Activated CD4-positive, alpha-beta T cell treated with anti-CD3 and anti-CD28 coated beads, Interleukin-2, amount 50 U/mL, for 4 hours (primary cell): ENCODE measurements at regions not wholly inside any gene's neighbourhood (a gene's known extent, or its start where the extent isn't known, plus 50 kb on each side); places are given as distances from the start of the nearest gene placed in this dataset.

Experiments used
- DNase-seq, 2 experiments: peaks; one replicate each; pipeline ENCODE4 v3.0.0-alpha.2; 2020

- DNase-seq: no peak
Measured at GRCh38 chr15:97521381-97522285, 438.9 kb upstream of the ARRDC4 start.

GRCh38 chr15:97522347-97522746 lies 438.2 kb upstream of the ARRDC4 start:
- DNase-seq: no peak

GRCh38 chr15:97525809-97526208 lies 434.7 kb upstream of the ARRDC4 start:
- no peak for DNase-seq

- no peak for DNase-seq
Measured at GRCh38 chr15:97528238-97528637, 432.3 kb upstream of the ARRDC4 start.

- DNase-seq: no peak
Measured at GRCh38 chr15:97545799-97546198, 414.7 kb upstream of the ARRDC4 start.

GRCh38 chr15:97547381-97547780 lies 413.1 kb upstream of the ARRDC4 start:
- no peak for DNase-seq

GRCh38 chr15:97561529-97561928 lies 399.0 kb upstream of the ARRDC4 start:
- DNase-seq: no peak

GRCh38 chr15:97563516-97563915 lies 397.0 kb upstream of the ARRDC4 start:
- DNase-seq: no peak

GRCh38 chr15:97566961-97567360 lies 393.5 kb upstream of the ARRDC4 start:
- DNase-seq: no peak

- DNase-seq: no peak
Measured at GRCh38 chr15:97567411-97567810, 393.1 kb upstream of the ARRDC4 start.

- DNase-seq: no peak
Measured at GRCh38 chr15:97576929-97577645, 383.4 kb upstream of the ARRDC4 start.

- DNase-seq: no peak
Measured at GRCh38 chr15:97585408-97585807, 375.1 kb upstream of the ARRDC4 start.

GRCh38 chr15:97592778-97593177 lies 367.7 kb upstream of the ARRDC4 start:
- DNase-seq: no peak

GRCh38 chr15:97597801-97598200 lies 362.7 kb upstream of the ARRDC4 start:
- no peak for DNase-seq

GRCh38 chr15:97598353-97598798 lies 362.1 kb upstream of the ARRDC4 start:
- no peak for DNase-seq

- DNase-seq: no peak
Measured at GRCh38 chr15:97600190-97600589, 360.3 kb upstream of the ARRDC4 start.

GRCh38 chr15:97604677-97605076 lies 355.8 kb upstream of the ARRDC4 start:
- no peak for DNase-seq

- no peak for DNase-seq
Measured at GRCh38 chr15:97615114-97615513, 345.4 kb upstream of the ARRDC4 start.

- no peak for DNase-seq
Measured at GRCh38 chr15:97623091-97623661, 337.3 kb upstream of the ARRDC4 start.

- no peak for DNase-seq
Measured at GRCh38 chr15:97627634-97628033, 332.9 kb upstream of the ARRDC4 start.

GRCh38 chr15:97645758-97646157 lies 314.7 kb upstream of the ARRDC4 start:
- no peak for DNase-seq

- no peak for DNase-seq
Measured at GRCh38 chr15:97648728-97649127, 311.8 kb upstream of the ARRDC4 start.

GRCh38 chr15:97652041-97652440 lies 308.5 kb upstream of the ARRDC4 start:
- no peak for DNase-seq

GRCh38 chr15:97652700-97653167 lies 307.8 kb upstream of the ARRDC4 start:
- DNase-seq: no peak
